IMR-90 (cell line): ENCODE measurements at regions not wholly inside any gene's neighbourhood (a gene's known extent, or its start where the extent isn't known, plus 50 kb on each side); places are given as distances from the start of the nearest gene placed in this dataset.
"Not testable (repeated sequence)": the region's sequence is repeated elsewhere in the genome, so short reads cannot be mapped to it uniquely, and the experiment has no call there.

Source experiments
- ATAC-seq: fragments of 200-7000 bp; cut with Tn5 transposase; 2 replicates; pipeline ENCODE4 v1.9.1; 2020; ENCODE audit warnings: low read depth, mild to moderate bottlenecking, moderate library complexity
- BruUV-seq: library from RNA; stranded (reverse); fragments of 400-500 nt; replicated peaks from 2 replicates; lab custom pipeline; 2021; lab: Mats Ljungman, UMichigan
- CTCF ChIA-PET: fragments of 300-600 bp; formaldehyde crosslinking; extraction: SDS; loops from one replicate; lab custom pipeline; 2021; ENCODE audit warnings: antibody characterized with exemption; lab: Yijun Ruan, JAX
- POLR2A ChIA-PET: fragments of 300-600 bp; sonication (Branson Sonifier 250); formaldehyde crosslinking; loops from one replicate; lab custom pipeline; 2022; ENCODE audit warnings: antibody characterized with exemption; ENCODE audit not compliant: unreplicated experiment; lab: Charles Lee
- DNase-seq: peaks from one replicate; pipeline ENCODE4 v3.0.0; 2013
- H2AFZ ChIP-seq: replicated peaks from 2 replicates; pipeline ENCODE3; 2013; ENCODE audit warnings: low read length, mild to moderate bottlenecking; ENCODE audit not compliant: poor library complexity
- H2AK5ac ChIP-seq: 2 replicates; pipeline ENCODE4 v1.6.1; 2013; ENCODE audit warnings: low read depth, low read length, inconsistent platforms
- H2AK9ac ChIP-seq: replicated peaks from 2 replicates; pipeline ENCODE3; 2013; ENCODE audit warnings: mild to moderate bottlenecking, low read depth, low read length, moderate library complexity; ENCODE audit not compliant: poor library complexity
- H2BK120ac ChIP-seq: 2 replicates; pipeline ENCODE4 v1.6.1; 2013; ENCODE audit warnings: low read depth, low read length, inconsistent platforms
- H2BK15ac ChIP-seq: 3 replicates; pipeline ENCODE4 v1.6.1; 2013; ENCODE audit warnings: low read depth, low read length, inconsistent platforms
- H2BK20ac ChIP-seq: 2 replicates; pipeline ENCODE4 v1.6.1; 2013; ENCODE audit warnings: low read depth, mild to moderate bottlenecking, inconsistent platforms, low read length, moderate library complexity
- H2BK5ac ChIP-seq: 2 replicates; pipeline ENCODE4 v1.6.1; 2013; ENCODE audit warnings: mild to moderate bottlenecking, low read depth, low read length, inconsistent platforms; ENCODE audit not compliant: poor library complexity, severe bottlenecking
- H3K14ac ChIP-seq: replicated peaks from 2 replicates; pipeline ENCODE4 v1.6.1; 2013; ENCODE audit warnings: low read depth, low read length, inconsistent platforms
- H3K18ac ChIP-seq: 2 replicates; pipeline ENCODE4 v1.6.1; 2013; ENCODE audit warnings: low read depth, low read length, control low read depth
- H3K23ac ChIP-seq: 2 replicates; pipeline ENCODE4 v1.6.1; 2013; ENCODE audit warnings: low read depth, low read length, inconsistent platforms
- H3K27ac ChIP-seq: 2 replicates; pipeline ENCODE4 v1.5.1; 2013; ENCODE audit warnings: mild to moderate bottlenecking, control low read depth, low read length; ENCODE audit not compliant: insufficient read depth
- H3K27me3 ChIP-seq: 2 replicates; pipeline ENCODE4 v1.6.1; 2013; ENCODE audit warnings: low read length; ENCODE audit not compliant: control insufficient read depth, insufficient read depth
- H3K36me3 ChIP-seq: 2 replicates; pipeline ENCODE4 v1.6.1; 2013; ENCODE audit warnings: low read length, mixed read lengths; ENCODE audit not compliant: control insufficient read depth, insufficient read depth
- H3K4ac ChIP-seq: 2 replicates; pipeline ENCODE4 v1.6.1; 2013; ENCODE audit warnings: low read depth, low read length, inconsistent platforms
- H3K4me1 ChIP-seq: 2 replicates; pipeline ENCODE4 v1.6.1; 2013; ENCODE audit warnings: low read length, mixed read lengths; ENCODE audit not compliant: control insufficient read depth, insufficient read depth
- H3K4me2 ChIP-seq: 2 replicates; pipeline ENCODE4 v1.6.1; 2013; ENCODE audit warnings: low read depth, mild to moderate bottlenecking, control low read depth, low read length, moderate library complexity
- H3K4me3 ChIP-seq: 2 replicates; pipeline ENCODE4 v1.5.1; 2013; ENCODE audit warnings: low read depth, mild to moderate bottlenecking, control low read depth, low read length, moderate library complexity; ENCODE audit not compliant: insufficient read depth
- H3K56ac ChIP-seq: 2 replicates; pipeline ENCODE4 v1.6.1; 2013; ENCODE audit warnings: low read length, inconsistent platforms; ENCODE audit not compliant: insufficient read depth; ENCODE audit errors: extremely low read depth
- H3K79me1 ChIP-seq, 2 experiments: 2 replicates each; pipeline ENCODE4 v1.6.1; 2013; ENCODE audit warnings: low read length in 2 of 2, inconsistent platforms in 1 of 2, low read depth in 1 of 2
- H3K9ac ChIP-seq: 2 replicates; pipeline ENCODE4 v1.6.1; 2013; ENCODE audit warnings: low read depth, low read length, control low read depth
- H3K9me1 ChIP-seq: 2 replicates; pipeline ENCODE4 v1.6.1; 2013; ENCODE audit warnings: low read length, inconsistent platforms; ENCODE audit not compliant: insufficient read depth
- H3K9me3 ChIP-seq: 2 replicates; pipeline ENCODE4 v1.6.1; 2013; ENCODE audit warnings: low read length; ENCODE audit not compliant: control insufficient read depth, insufficient read depth
- H4K20me1 ChIP-seq: 2 replicates; pipeline ENCODE4 v1.6.1; 2013; ENCODE audit warnings: low read length, inconsistent platforms; ENCODE audit not compliant: insufficient read depth
- H4K5ac ChIP-seq: 2 replicates; pipeline ENCODE4 v1.6.1; 2013; ENCODE audit warnings: mild to moderate bottlenecking, low read depth, low read length, control low read depth
- H4K8ac ChIP-seq, 2 experiments: 2 replicates each; pipeline ENCODE4 v1.6.1; 2013; ENCODE audit warnings: low read depth in 2 of 2, low read length in 2 of 2, control low read depth in 1 of 2, inconsistent platforms in 1 of 2
- H4K91ac ChIP-seq: 2 replicates; pipeline ENCODE4 v1.6.1; 2013; ENCODE audit warnings: low read depth, low read length, inconsistent platforms; ENCODE audit not compliant: insufficient read depth
- WGBS, 2 experiments: methylation state at CpG; one replicate each; pipeline versions ENCODE4 v1.1.5 to v1.1.7; 2013; ENCODE audit warnings: missing lambda C conversion rate in 2 of 2; ENCODE audit not compliant: insufficient read length in 1 of 2; ENCODE audit errors: extremely low coverage in 2 of 2; 5-methylcytosine and 5-hydroxymethylcytosine counted together
- dilution Hi-C: fragments of 300-500 bp; cut with HindIII; formaldehyde crosslinking; loops from one replicate; pipeline ENCODE4 v1.14.3; 2018; ENCODE audit warnings: low sequenced_read_pairs; ENCODE audit not compliant: unreplicated experiment
- in situ Hi-C: fragments of 300-500 bp; cut with MboI; formaldehyde crosslinking; loops from 3 replicates; pipeline ENCODE4 v1.14.3; 2019; ENCODE audit warnings: low sequenced_read_pairs, inconsistent platforms, mixed read lengths
- intact Hi-C: fragments of 100-400 bp; cut with micrococcal nuclease; formaldehyde crosslinking; loops from 2 replicates; pipeline ENCODE4 v1.10.0; 2022

DNA sequence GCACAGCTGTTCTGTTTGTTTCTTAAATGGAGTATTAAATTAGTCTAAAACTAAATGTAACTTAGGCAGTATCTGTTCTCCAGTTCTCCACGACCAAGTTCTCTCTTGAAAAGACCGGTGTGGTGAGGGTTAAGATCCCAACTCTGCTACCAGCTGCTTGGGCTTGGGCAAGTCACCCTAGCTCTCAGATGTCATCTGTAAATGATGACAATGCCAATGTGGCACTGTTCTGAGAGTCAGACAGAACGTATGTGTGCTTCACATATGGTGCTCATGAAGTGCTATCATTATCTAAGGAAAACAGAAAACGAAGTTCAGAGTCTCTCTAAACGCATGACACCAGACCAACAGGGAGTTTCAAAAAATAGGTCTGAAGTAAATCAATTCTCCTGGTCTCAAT is 4025.0 kb upstream of the TPTE start:
- ATAC-seq, H3K14ac ChIP-seq, H4K5ac ChIP-seq, H2AFZ ChIP-seq, H3K9ac ChIP-seq, H2BK120ac ChIP-seq, dilution Hi-C loops, POLR2A ChIA-PET, H4K20me1 ChIP-seq, H3K4ac ChIP-seq, H2BK5ac ChIP-seq, H3K9me3 ChIP-seq, intact Hi-C loops, H3K36me3 ChIP-seq, CTCF ChIA-PET, H2BK20ac ChIP-seq, in situ Hi-C loops, H3K4me3 ChIP-seq, H3K27ac ChIP-seq, H3K27me3 ChIP-seq, H2AK5ac ChIP-seq, BruUV-seq, DNase-seq, H3K4me2 ChIP-seq, H2BK15ac ChIP-seq, H2AK9ac ChIP-seq, H3K23ac ChIP-seq, H3K79me1 ChIP-seq, H4K8ac ChIP-seq, H3K18ac ChIP-seq, H3K9me1 ChIP-seq, H3K56ac ChIP-seq, H4K91ac ChIP-seq, H3K4me1 ChIP-seq: not testable (repeated sequence)
- WGBS, 2 experiments, result no CpG with 5 or more reads among the region's 5 CpGs

GRCh38 chr21:6498716-6499115 is 4022.7 kb upstream of the TPTE start:
- in situ Hi-C loops, H3K27me3 ChIP-seq, dilution Hi-C loops, H3K18ac ChIP-seq, H3K23ac ChIP-seq, H3K79me1 ChIP-seq, H3K4me2 ChIP-seq, H2AK5ac ChIP-seq, H3K9me3 ChIP-seq, H2BK5ac ChIP-seq, CTCF ChIA-PET, H2BK20ac ChIP-seq, H3K56ac ChIP-seq, H3K36me3 ChIP-seq, H4K91ac ChIP-seq, H4K5ac ChIP-seq, H3K9me1 ChIP-seq, H3K14ac ChIP-seq, H2AFZ ChIP-seq, H4K20me1 ChIP-seq, POLR2A ChIA-PET, H2BK120ac ChIP-seq, H2BK15ac ChIP-seq, intact Hi-C loops, H4K8ac ChIP-seq, H2AK9ac ChIP-seq, H3K4ac ChIP-seq, H3K4me1 ChIP-seq, BruUV-seq: not testable (repeated sequence)
- Histone ChIP-seq H3K9ac (peak overlapping the region; percentile 60), H3K27ac (peak overlapping the region; percentile 59; the same call in 1 of the 2 replicates), H3K4me3 (peak overlapping the region; percentile 54)
- DNase-seq, result peak; percentile 0
- WGBS, 2 experiments, result no CpG with 5 or more reads among the region's 55 CpGs
- ATAC-seq, result peak; percentile 46
